Testis (tissue), 2 donors: ENCODE measurements at regions not wholly inside any gene's neighbourhood (a gene's known extent, or its start where the extent isn't known, plus 50 kb on each side); places are given as distances from the start of the nearest gene placed in this dataset.

Experiments used
- POLR2A ChIP-seq: fragments of 450-650 bp; IDR thresholded peaks from one replicate; pipeline ENCODE4 v1.6.1; 2017; ENCODE audit warnings: antibody characterized with exemption, mild to moderate bottlenecking, moderate library complexity
- TF ChIP-seq, protein P1 (sequence below), 3 experiments: fragments of 450-650 bp in 2 of 3; fragments of 200-600 bp in 1 of 3; sonication (generic) in 1 of 3; IDR thresholded peaks; one replicate each; pipeline ENCODE4 v1.5.1; 2016 to 2019; ENCODE audit warnings: antibody characterized with exemption in 3 of 3, mild to moderate bottlenecking in 2 of 3, moderate library complexity in 1 of 3

DNA sequence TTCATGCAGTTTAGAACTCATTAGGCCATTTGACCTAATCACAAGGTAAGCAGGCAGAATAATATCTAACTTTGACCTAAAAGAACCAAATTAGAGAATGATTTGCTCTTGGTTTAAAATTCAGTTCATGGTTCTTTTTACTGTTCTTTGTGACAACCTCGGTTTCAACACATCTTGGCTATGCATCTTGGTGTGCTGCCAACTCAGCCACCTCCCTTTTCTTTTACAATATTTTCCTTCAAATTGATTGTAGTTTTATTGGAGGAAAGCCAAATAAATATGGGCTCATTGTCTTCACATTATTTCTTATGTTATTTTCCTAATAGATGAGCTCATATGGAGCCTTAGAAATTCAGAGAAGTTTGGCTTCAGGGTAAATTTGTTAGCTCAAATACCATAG lies 338.3 kb downstream of the SIPA1L2 start:
- TF ChIP-seq, protein P1, sequence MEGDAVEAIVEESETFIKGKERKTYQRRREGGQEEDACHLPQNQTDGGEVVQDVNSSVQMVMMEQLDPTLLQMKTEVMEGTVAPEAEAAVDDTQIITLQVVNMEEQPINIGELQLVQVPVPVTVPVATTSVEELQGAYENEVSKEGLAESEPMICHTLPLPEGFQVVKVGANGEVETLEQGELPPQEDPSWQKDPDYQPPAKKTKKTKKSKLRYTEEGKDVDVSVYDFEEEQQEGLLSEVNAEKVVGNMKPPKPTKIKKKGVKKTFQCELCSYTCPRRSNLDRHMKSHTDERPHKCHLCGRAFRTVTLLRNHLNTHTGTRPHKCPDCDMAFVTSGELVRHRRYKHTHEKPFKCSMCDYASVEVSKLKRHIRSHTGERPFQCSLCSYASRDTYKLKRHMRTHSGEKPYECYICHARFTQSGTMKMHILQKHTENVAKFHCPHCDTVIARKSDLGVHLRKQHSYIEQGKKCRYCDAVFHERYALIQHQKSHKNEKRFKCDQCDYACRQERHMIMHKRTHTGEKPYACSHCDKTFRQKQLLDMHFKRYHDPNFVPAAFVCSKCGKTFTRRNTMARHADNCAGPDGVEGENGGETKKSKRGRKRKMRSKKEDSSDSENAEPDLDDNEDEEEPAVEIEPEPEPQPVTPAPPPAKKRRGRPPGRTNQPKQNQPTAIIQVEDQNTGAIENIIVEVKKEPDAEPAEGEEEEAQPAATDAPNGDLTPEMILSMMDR (IDR thresholded peaks at IDR 0.05), result no peak
- TF ChIP-seq POLR2A, result no peak
